Kasumi-1 (cell line): ENCODE measurements at regions not wholly inside any gene's neighbourhood (a gene's known extent, or its start where the extent isn't known, plus 50 kb on each side); places are given as distances from the start of the nearest gene placed in this dataset.
A peak's percentile ranks its signal among the peaks of the same experiment; 100 is the strongest.
"Not testable (repeated sequence)": the region's sequence is repeated elsewhere in the genome, so short reads cannot be mapped to it uniquely, and the experiment has no call there.

ENCODE experiments used
- DNase-seq, 2 experiments: peaks; one replicate each; lab custom pipeline; 2025; lab: John Stamatoyannopoulos, UW

DNA sequence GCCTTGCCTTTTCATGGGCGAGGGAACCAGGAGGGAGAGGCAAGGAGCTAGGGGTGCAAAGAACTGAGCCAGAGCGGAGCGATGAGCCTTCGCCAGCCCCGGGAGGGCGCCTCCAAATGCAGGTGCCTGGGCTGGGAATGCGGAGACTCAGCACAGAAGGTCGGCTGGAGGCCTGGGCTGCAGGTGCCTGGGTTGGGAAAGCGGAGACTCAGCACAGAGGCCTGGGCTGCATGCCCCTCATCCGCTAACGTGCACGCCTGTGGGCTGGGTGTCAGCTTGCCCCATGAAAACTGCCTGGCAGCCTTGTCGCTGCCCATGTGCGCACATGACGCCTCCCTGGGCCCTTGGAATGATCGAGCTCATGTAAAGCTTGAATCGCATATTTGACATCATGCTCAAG, 51.8 kb downstream of the POM121L12 start:
- DNase-seq: no peak

DNA sequence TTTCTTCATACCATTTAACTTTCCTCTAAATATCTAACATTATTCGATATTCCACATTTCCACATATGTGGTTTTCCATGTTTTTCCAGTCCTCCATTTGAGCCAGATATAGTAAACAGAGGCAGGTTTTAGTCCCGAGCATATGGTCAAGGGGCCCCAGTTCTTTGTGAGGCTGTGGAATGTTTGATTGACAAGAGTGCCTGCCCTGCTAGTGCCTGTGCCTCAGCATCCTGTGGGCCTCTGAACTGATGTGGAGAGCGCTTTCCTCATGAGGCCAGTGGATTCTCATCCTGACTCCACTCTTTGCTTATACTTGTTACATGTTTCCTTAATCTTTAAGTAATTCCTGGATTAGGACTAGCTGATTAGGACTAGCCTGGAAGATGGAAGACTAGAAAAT, 58.8 kb downstream of the POM121L12 start:
- DNase-seq: no peak

DNA sequence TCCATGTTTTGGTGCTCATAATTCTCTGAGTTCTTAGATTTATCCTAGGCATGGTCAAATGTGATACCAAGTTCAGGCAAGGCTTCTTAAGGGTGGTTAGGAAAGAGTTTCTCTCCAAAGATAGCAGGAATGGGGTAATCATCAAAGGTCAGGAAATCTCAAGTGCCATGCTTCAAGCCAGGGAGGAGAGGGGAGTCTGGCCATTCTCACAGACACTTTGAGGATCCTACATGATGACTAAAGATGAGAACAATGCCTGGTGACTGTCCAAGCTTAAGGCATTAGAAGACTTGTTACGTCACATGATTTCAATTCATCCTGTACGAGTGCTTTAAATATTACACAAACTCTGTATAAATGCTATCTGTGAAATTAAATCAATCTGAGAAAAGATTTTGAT, 59.4 kb downstream of the POM121L12 start:
- no peak for DNase-seq

DNA sequence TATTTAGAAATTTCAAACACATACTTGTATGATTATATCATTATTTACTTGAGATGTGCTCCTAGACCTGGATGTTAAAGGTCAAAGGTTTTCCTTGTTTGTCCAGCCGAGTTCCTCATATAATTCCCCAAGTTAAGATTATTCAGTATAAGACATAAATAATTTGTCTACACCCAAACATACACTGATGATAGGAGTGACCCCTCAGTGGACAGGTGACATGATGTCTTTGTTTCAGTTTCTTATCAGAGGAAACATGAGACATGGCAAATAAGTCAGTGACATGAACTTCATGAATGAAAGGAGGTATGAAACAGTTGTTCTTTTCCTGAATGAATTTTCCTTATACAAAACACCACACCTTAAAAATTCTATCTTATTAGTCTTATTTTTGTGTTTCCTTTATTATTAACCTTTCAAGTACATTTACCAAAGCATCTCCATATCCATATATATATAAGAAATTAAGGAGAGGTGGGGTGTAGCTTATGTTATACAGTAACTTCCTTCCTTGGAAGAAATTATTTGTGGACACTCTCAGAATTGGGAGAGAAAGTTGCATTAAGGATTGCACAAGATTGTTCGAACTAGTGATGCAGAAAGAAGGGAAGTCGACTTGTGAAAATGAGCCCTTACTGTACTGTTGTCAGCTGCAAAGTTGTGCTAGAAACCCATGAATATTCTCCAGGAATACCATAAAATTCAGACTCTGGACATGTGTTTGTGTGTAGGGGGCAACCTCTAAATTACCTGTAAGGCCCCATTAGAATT, 60.5 kb downstream of the POM121L12 start:
- peak; percentile 47 to 56 for DNase-seq

DNA sequence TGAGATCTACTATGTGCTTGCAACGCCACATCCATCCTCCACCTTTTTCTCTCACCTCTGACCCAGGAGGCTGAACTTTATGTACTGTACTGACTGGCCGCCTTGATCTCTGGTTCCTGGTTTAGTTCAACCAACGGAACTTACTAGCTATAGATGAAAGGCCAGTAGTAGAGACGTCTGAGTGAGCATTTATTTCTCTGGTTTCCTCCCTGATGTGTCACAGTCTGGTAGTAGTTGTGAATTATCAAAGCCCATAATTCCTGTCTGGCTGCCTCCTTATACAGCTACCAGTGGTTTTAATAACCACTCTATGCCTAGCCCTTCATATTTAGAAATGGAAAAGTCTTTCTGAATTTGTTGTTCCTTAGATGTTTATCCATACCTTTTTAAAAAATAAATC, 64.7 kb downstream of the POM121L12 start:
- no peak for DNase-seq

DNA sequence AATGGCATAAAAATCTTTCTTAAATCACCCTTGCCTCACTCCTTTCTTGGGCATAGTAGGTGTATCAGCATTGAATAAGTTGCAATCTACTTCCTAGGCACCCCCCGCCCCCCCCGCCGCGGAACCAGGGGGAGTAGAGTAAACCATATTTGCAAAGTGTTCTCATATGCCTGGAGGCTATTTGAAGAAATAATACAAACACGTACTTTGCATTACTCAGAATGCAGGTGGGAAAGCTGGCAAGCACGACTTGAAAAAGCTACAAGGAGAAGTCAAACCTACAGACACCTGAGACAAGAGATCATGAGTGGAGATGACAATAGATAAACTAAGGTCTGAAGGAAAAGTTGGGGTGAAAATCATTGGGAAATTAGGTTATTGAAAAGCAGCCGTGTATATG, 65.6 kb downstream of the POM121L12 start:
- DNase-seq: no peak

DNA sequence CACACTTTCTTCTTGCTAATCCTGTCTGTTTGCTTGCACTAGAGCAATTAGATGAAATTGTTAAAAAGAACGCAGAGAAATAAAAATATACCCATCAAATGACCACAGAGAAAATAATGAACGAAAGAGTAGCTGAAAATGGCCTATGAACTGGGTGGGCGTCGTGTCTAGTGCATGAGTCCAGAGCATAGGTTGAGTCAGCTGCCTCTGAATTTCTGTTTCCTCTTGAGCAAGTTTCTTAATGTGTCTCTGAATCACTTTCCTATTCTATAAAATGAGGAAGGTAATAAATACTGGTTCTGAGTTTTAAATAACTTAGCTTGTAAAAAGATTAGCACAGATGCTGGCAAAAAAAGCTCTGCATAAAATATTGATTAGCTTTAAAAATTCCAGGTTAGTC, 75.0 kb downstream of the POM121L12 start:
- peak; percentile 82 to 85 for DNase-seq

DNA sequence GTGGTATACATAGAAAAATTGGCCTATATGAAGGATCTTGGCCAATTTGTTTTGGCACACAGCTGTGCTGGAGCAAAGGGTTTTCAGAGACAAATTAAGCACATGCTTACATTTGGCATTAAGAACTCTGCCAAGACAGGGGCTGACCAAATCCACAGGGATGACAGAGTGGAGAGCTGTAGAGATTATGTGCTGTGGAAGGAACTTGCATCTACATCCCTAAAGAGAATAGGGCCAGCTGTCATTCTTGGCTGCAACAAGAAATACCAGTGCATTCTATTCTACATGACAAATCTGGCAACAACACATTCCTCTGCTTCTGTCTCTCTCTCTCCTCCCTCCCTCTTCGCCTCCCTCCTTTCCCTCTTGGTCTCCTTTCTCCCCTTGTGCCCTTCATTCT, 75.6 kb downstream of the POM121L12 start:
- DNase-seq: no peak

DNA sequence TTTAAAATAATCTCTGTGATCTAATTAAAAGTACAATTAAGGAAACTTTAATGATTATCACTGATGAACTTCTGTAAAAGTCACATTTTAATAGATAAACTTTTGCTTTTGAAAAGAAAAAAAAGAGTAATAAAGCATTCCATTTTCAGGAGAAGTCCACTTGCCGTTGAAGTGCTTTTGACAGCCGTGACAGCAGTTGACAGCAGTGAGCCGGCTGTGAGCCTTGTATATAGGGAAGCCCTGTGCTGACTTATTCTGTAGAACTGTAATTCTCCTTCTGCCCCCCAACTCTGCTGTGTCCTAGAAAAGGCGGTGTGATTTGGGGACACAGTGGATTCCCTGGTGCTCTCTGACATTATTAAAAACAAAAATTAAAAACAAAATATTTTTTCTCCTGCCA, 78.0 kb downstream of the POM121L12 start:
- DNase-seq: no peak

DNA sequence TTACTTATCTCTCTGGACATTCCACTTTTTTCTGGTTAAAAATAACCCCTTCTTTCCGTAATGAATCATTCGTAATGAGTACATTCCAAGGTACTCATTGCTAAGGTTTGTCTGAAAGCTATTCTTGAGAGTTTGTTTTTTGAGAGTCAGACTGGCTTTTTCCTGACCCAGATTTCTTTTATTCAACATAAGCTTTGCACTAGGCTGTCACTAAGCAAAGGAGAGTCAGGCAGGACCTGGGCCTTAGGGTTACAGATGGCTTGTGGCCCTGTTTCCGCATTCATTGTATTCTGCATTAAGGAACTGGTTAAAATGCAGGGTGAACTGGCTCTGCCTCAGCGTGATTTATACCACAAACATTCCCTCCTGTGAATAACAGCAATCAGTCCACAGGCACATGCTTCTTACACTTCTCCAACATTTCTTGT, 84.1 kb downstream of the POM121L12 start:
- no peak for DNase-seq

DNA sequence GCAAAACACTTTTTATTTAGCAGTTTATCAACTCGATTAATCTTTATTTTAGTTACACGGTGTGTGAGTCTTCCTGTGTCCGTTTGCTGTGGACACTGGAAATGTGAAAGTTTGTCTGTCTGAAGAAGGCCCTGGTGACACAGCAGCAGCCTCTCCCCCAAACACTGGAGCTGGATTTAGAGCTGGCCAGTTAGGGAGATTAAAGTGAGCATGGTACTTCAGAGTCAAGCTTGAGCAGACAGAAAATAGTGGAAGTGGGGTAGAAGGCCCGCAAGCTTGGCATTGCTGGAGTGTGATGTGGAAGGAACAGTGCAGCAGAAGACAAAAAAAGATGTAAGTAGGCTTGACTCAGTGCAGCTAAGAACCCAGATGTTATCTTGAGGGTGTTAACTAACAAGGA, 85.9 kb downstream of the POM121L12 start:
- DNase-seq: no peak

DNA sequence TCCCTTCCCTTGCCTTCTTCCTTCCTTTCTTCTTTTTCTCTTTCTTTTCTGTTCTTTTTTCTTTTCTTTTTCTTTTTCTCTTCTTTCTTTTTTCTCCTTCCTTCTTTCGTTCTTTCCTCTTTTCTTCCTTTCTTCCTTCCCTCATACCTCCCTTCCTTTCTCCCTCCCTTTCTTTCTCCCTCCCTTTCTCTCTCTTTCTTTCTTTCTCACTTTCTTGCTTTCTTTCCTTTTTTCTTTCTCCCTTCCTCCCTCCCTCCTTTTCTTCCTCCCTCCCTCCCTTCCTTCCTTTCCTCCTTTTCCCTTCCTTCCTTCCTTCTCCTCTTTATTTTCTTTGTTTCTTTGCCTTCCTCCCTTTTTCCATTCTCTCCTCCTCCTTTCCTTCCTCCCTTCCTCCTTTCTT, 96.3 kb downstream of the POM121L12 start:
- DNase-seq: no peak

DNA sequence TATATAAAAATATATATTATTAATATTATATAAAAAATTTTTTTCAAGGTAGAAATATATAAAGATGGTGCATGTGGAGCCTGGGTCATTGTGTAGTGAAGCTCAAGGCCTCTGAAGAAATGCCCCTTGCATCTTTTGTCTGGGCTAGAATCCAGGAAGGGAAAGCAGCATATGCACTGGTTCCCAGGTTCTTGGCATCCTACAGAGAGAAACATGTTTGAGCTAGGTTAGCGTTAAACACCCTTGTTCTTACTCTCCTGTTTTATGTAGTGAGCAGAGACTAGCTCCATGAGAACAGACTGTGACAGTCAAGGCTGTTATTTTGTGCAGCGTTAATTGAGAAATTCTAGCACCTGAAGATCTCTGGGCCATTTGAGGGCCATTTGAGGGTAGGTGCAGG, 116.1 kb downstream of the POM121L12 start:
- no peak for DNase-seq

DNA sequence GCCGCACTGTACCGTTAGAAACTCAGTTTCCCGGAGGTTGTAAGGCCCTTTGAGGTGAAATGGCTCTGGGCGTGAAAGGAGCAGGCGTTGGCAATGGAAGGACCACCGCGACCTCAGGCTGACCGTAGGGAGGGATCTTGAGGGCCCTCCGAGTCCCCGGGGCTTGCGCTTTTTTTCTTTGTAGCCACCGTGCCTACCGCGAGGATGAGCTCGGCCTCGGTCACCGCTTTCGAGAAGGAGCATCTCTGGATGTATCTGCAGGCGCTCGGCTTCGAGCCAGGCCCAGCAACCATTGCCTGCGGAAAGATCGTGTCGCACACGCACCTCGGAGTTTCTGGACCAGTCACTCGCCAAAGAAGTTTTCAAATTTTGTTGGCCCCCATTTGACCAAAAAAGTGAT, 151.8 kb downstream of the POM121L12 start:
- DNase-seq: not testable (repeated sequence)

DNA sequence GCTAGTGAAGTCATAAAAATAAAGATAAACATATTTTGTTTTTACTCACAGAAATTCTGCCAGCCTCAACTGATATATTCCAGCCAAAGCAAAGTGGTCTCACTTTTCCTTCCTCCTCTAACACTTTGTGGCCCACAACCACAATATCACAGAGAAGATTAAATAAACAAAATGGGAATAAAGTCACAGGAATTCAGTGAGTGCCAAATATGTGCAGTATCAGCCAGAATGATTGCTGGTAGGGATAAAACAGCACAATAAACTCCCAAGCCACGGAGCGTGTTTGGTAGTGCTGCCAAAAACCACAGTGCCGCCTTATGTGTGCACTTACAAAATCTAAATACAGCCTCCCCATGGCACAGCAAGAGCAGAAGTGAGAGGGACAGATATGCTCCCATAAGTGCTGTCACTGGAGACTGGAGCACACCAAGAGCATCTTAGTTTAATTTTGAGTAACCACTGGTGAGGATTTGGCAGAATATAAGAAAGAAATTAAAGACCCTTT, 155.8 kb downstream of the POM121L12 start:
- DNase-seq: no peak

DNA sequence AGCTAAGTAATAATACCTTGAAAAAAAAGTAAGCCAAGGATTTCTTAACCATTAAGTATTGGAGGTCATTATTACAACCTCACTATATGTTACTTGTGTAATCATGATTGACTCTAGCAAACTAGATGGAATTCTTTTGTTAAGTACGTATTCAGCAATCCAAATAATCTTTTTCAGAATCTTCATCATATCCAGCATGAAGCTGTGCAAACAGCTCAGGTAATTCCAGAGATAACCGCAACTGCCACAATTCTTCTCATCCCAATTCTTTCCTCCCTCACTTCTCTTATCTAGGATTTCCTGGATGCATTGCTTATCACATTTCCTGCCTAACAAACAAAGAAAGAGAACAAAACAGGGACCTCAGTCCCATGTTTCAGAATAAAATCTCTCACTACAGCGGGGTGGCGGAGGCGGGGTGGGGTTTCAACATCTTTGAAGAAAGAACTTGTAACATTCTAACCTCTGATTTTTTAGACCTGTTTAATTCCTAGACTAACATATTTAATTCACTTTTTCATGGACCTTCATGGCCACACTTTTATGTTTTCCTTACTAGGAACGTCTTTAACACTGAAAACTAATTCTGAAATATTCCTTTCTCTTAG, 156.5 kb downstream of the POM121L12 start:
- no peak for DNase-seq

DNA sequence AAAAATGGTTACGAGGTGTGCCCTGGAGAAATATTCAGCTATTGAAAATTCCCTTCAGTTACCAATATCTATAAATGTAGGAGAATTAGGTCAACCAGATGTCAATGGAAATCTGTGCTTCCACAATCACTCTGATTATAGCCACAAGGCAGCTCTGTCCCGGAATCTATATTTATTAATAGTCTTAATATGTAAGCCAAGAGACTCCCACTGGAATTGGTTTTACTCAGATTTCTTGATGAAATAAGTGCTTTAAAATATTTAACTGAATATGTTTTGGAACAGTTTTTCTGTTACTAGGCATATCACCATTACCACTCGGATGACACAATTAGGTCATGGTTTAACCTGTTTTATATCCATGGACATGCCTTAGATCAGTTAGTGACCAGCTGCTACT, 169.6 kb downstream of the POM121L12 start:
- DNase-seq: no peak

DNA sequence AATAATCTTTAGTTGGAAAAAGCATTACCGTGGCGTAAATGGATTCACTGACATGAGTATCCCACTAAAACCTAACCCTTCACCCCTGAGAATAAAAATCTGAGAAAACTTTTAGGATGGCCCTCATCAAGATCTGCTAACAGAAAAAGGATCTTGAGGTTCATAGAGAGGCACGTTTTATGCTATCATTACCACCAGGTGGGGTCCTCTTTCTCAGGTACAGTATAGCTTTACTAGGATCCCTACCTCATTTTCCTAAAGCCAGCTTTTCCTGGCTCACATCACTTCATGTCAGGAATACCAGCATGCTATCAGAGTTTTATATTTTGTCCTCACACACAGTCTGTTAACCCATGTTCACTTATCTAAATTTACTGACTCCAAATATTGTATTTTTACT, 173.7 kb downstream of the POM121L12 start:
- DNase-seq: no peak

DNA sequence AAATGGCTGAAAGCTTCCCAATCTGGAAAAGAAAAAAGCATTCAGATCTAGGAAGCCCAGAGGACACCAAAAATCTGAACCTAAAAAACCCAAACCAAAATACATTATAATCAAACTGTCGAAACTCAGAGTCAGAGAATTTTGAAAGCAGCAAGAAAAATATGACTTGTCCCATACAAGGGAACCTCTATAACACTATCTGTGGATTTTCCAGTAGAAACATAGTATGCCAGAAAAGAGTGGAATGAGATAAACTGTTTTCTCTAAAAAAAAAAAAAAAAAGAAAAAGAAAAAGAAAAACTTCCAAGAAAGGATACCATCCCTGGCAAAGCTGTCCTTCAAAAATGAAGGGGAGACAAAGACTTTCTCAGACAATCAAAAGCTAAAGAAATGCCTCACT, 179.0 kb downstream of the POM121L12 start:
- peak; percentile 6 to 12 for DNase-seq

DNA sequence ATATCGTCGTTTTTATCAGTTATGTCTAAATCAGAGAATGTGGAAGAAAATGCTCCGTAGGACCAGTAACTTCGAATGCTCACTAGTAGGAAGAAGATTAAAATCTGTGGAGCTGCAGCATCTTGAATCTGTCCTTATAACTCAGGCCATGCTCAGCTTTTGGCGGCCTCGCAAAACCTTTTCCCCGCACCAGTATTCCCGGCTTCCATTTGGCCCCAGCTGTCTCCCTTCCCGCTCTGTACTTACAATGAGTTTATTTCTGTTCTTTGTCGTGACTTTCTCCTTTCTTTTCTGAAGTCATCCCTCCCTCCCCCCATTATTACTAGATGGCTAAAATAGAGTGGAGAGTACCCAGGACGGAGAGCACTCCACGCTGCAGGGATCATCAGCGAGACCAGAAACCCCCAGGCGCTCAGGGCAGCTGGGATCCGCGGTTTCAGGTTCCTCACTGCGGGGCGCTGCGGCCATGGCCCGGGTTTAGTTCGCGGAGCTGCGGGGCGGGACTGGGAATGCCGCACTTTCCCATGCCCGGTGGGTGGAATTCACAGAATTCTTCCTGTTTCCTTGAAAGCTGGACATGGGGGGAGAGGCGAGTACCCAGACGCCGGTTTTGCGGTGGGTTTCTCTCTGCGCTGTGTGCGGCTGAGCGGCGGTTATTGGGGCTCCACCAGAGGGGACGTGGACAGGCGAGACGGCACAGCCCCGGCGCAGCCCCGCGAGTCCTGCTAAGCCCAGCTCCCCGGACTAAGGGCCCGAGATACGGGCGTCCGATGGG, 183.5 kb downstream of the POM121L12 start:
- DNase-seq: no peak

DNA sequence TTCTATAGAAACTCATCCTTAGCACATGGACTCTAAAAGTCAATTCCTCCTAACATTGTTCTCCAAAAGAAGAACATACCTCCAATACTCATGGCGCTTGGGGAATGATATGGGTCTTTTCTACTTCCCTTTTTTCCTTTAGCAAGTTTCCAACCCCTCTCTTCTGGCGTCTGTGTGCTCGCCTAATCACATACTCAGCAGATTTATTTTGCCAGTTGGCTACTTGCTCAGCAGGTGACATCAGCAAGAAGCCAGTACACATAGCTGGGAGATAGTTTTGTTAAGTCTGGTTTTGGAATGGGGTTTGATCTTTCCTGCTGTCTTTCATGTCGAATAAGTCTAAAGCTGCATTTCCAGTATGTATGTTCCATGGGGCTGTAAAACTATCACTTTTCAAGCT, 193.8 kb downstream of the POM121L12 start:
- no peak for DNase-seq

DNA sequence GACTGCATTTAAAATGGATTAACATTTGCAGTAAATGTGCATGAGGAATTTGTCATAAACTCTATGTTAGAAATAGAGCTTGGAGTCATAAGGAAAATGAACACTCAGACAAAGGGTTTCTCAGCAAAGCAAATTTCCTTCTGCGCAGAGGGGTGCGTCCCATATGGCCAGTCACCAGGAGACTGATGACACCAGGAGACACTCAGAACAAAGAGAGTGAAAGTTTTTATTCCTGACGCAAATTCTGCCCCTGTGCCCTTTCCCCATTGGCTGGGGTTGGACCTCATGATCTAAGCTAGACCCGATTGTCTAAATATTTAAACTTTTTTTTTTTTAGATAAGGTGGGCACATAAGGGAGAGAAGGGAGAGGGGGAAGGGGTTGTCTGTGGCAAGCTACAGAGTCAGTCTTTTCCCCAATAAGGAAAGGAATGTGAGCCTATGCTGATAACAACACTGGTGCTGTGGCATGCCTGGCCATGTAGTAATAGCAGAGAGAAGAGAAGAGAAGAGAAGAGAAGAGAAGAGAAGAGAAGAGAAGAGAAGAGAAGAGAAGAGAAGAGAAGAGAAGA, 202.0 kb downstream of the POM121L12 start:
- no peak for DNase-seq
